Anterior cingulate cortex (tissue), 58 donors: ENCODE measurements at regions not wholly inside any gene's neighbourhood (a gene's known extent, or its start where the extent isn't known, plus 50 kb on each side); places are given as distances from the start of the nearest gene placed in this dataset.

Experiments
- DNase-seq, 58 donors: peaks; one replicate each; lab custom pipeline; 2025; lab: John Stamatoyannopoulos, UW

GRCh38 chr15:93476491-93477177 is 387.6 kb upstream of the RGMA start:
- peak in 2 of 58 donors; percentile 9 for DNase-seq

DNA sequence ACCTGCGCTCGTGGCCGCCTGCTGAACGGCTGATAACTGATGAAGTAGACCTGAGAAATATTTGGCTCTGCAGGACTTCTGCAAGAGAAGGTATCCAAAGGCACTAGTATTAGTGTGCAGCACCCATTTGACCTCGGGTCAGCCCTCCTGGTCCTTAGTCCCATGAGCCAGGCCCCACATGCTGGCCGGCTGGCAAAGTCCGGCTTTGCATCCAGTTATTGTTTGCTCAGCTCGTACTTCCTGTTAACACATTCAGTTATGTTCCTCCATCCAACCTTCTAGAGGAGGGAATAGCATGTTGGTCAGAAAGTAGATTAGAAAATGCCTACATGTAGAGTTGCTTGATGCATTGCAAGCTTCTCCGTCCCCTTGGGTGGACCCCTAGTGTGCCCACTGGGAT is 385.7 kb upstream of the RGMA start:
- no peak for DNase-seq

DNA sequence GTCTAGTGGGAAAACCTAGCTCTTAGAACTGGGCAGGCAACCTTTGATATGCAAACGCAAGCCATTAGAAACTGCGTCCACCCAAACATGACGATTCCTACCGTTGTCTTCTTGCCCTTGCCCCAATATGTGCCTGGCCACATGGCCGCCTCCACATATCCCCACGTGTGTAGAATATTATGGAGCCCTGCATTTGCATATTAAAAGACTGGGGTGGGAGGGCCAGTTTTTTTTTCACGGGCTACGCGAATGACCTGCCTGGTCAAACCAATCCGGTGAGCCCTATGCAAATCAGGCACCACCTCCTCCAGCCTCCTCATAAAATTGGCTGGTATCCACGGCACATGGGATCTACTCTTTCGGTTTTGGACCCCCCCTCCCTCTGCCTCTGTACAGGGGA is 381.0 kb upstream of the RGMA start:
- DNase-seq = peak in 1 of 58 donors; percentile 10

DNA sequence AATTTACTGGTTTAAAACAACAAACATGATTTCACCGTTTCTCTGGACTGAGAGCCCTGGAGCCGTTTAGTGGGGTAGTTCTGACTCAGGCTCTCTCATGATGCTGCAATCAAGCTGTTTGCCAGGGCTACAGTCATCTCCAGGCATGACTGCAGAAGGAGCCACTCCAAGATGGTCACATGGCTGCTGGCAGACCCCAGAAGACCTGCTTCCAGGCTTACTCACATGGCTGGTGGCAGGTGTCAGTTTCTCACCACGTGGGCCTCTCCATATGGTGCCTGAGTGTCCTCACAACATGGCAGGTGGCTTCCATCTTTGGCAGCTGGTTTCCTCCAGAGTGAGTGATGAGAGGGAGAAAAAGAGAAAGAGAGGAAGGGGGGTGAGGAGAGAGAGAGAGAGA is 378.3 kb upstream of the RGMA start:
- peak in 35 of 58 donors; percentile 2 to 71 (median 32) for DNase-seq

DNA sequence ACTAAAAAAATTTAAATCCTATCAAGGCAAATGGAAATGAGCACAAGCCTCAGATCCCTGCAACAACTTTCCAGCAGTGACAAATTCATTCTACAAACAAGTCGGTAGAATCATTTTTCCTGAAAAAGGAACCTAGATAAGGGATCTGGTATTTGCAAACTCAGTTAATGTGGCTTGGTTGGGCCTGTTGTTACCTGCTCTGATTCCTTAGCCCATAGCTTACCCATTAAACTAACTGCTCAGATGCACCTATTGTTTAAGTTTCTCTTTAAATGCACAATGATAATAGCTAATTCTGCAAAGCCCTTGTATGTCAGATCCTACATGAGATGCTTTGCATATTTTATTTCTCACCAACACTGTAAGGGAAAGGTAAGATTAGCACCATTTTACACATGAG is 377.4 kb upstream of the RGMA start:
- no peak for DNase-seq

- no peak for DNase-seq
Measured at GRCh38 chr15:93462690-93463089, 373.7 kb upstream of the RGMA start.

DNA sequence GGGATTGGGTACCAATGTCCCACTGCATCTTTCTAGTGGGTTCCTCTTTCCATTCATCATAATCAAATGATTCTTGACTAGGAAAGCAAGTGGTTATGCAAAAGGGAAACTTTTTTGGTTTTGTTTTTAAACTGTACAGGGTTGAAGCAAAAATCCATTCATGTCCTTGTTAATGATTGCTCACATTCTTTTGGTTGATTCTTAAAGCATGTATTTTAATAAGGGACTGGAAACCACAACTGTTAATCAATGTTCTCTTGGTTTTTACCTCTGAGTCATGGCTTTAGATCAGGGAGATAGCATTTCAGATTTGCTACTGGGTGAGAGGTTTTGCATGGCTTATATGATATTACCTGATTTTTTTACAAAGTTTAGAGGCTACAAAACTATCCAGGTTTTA is 371.7 kb upstream of the RGMA start:
- DNase-seq = no peak

- peak in 6 of 58 donors; percentile 7 to 57 (median 27) for DNase-seq
Measured at GRCh38 chr15:93459396-93459795, 370.4 kb upstream of the RGMA start.

- DNase-seq = no peak
Measured at GRCh38 chr15:93458597-93458996, 369.6 kb upstream of the RGMA start.

GRCh38 chr15:93454788-93455187 is 365.8 kb upstream of the RGMA start:
- no peak for DNase-seq

DNA sequence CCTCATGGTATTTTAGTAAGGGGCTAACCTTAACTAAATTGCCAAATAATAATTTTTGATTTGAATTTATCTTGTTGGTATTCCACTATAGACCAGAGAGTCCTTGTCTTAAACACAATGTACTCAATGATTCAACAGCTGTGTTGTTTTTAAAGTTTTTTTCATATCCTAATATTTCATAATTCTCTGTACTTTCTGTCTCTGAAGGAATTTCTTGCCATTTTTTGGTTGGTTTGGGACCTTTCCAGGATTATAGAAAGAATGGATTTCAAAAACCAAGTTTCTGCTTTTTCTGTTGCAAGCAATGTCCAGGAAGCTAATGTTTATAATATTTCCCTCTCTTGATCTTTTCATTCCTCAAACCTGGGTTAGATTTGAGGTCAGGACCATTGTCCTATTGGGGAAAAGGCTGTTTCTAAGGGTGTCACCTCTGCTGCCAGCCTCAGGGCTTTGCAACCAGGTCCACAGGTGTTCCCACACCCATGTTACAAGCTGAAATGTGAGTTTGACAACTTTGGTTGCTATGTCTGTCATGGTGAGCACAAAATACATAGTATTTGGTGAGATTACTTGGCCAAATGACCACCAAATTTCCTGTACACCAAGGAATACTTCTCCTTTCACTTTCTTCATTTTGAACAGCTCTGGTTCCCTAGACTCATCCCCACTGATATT is 363.7 kb upstream of the RGMA start:
- DNase-seq = no peak

DNA sequence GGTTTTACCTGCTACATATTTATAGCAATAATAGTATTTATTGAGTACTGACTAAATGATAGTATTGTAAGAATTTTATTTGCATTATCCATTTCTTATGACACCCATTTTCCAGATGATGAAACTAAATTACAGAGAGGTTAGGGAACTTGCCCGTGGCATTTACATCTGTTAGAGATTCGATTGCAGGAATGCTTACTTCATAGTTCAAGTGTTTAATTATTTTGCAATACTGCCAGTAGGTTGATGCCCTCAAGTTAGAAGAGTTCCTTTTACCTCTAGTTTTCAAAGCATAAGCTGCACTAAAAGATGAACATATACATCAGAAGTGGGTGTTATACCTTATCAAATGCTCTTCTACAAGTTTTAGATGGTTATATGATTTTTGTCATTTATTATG is 362.8 kb upstream of the RGMA start:
- no peak for DNase-seq

- DNase-seq = peak in 3 of 58 donors; percentile 1 to 31 (median 10)
Measured at GRCh38 chr15:93451265-93451664, 362.3 kb upstream of the RGMA start.

GRCh38 chr15:93449798-93450197 is 360.8 kb upstream of the RGMA start:
- no peak for DNase-seq

DNA sequence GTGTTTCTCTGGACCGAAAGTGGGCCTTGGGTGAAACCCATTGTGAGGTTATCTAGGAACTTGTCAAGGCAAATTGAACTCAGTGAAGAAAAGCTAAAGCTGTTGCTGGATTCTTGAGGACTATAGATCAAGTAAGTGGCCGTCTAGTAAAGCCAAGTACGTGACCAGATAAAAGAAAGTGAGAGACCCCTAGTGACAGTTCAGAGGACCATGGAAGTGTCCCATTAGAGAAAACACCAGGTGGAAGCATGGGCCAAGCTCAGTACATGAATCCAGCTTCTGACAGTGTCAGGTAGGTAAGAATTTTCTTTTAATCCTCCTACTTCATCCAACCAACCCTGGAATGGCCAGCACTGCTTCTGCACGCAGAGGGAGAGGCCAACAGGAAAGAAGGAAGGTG is 349.3 kb upstream of the RGMA start:
- no peak for DNase-seq

DNA sequence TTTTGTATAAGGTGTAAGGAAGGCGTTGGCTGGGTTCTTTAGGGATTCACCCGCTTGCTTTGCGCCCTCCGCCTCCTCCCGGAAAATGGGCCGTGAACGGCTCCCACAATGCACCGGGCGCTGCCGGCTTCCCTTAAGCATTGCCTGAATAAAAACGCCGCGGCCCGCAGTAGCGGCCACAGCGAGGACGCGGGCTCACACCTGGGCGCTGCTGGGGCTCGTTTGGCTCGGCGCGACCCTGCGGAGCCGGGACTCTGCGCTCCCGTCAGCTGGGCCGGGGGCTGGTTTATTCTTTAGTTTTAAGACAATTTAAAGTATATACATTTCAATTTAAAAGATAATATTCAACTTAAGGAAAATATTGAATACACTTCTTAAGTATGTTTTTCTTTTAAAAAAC is 343.5 kb upstream of the RGMA start:
- no peak for DNase-seq

DNA sequence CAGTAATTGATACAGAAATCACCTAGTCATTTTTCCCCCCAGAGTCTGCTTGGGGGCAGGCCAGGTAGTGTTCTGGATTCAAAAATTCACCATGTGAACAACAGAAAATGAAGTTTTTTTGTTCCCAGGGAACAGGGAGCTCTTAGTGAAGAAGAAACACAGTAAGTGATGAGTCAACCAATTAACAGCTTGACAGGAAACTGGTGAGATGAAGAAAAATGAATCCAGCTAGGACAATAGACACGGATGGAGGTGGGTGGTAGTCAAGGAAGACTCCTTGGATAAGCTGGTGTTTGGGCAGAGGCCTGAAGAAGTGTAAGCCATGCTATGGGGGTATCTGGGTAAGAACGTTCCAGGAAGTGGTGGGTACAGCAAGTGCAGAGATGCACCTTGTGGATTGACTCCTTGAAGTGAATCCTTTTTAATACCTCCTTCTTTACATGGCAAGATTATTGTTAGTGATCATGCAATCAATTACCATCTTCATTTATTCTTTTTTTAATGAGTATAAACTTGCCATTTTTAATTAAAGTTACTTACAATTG is 339.9 kb upstream of the RGMA start:
- DNase-seq = peak in 1 of 58 donors; percentile 20

DNA sequence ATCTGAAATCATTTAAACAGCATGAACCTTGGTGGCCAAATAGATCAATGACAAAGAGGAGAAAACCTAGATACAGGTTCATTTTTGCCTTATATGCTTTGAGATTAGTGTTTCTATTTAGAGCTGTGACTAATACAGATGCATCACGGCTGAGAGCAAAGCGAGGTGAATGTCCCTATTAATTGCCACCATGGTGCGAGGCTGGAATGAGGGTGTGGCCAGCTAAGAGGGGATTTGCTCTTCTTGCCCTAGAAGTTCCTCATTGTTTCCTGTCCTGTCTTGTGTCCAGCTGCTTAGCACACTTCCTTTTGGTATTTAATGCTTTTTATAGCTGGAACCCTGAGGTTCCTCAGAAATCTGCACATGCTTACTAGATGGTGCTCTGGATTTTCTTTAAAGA is 339.1 kb upstream of the RGMA start:
- DNase-seq = no peak

DNA sequence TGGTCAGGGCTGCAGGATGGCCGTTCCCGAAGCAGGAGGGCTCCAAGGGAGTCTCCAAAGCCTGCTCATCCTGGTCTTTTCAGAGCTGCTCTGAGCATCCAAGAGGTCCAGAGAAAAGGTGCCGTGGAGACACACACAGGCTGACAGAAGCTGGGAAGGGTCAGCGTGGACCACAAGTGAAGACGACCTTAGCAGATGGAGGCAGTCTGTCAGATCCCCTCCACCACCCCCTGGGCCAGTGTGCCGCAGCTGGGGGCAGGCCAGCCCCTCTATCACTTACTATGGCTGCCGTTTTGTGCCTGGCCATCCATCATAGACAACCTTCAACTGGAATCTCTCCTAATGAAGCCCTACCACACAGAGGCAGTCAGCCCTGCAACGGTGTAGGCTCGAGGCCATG is 335.1 kb upstream of the RGMA start:
- DNase-seq = no peak

GRCh38 chr15:93422476-93422875 is 333.5 kb upstream of the RGMA start:
- no peak for DNase-seq

GRCh38 chr15:93420477-93420876 is 331.5 kb upstream of the RGMA start:
- no peak for DNase-seq

- no peak for DNase-seq
Measured at GRCh38 chr15:93420050-93420452, 331.0 kb upstream of the RGMA start.
